KOPT-K1 (cell line): ENCODE measurements at regions not wholly inside any gene's neighbourhood (a gene's known extent, or its start where the extent isn't known, plus 50 kb on each side); places are given as distances from the start of the nearest gene placed in this dataset.
"Not testable (repeated sequence)": the region's sequence is repeated elsewhere in the genome, so short reads cannot be mapped to it uniquely, and the experiment has no call there.

Experiments used
- H3K27ac ChIP-seq: fragments of 200-600 bp; sonication (generic); 2 replicates; pipeline ENCODE4 v1.5.1; 2016; ENCODE audit warnings: antibody characterized with exemption, mild to moderate bottlenecking, low read depth, low read length; ENCODE audit not compliant: poor library complexity, severe bottlenecking
- H3K36me3 ChIP-seq: fragments of 200-600 bp; sonication (generic); 2 replicates; pipeline ENCODE4 v1.5.1; 2017; ENCODE audit warnings: antibody characterized with exemption, mild to moderate bottlenecking, low read length, moderate library complexity; ENCODE audit not compliant: insufficient read depth
- H3K9me3 ChIP-seq: fragments of 200-600 bp; sonication (generic); 2 replicates; pipeline ENCODE4 v1.5.1; 2017; ENCODE audit warnings: antibody characterized with exemption, low read length, mild to moderate bottlenecking; ENCODE audit not compliant: insufficient read depth, poor library complexity, severe bottlenecking

- not testable (repeated sequence) for H3K36me3 ChIP-seq, H3K9me3 ChIP-seq, H3K27ac ChIP-seq
These were observed 131.1 kb downstream of the SRGAP2 start for GRCh38 chr1:206334481-206334880.

- H3K9me3 ChIP-seq, H3K36me3 ChIP-seq, H3K27ac ChIP-seq: not testable (repeated sequence)
These were observed 131.8 kb downstream of the SRGAP2 start for GRCh38 chr1:206335162-206335561.

- not testable (repeated sequence) for H3K27ac ChIP-seq, H3K9me3 ChIP-seq, H3K36me3 ChIP-seq
These were observed 132.8 kb downstream of the SRGAP2 start for GRCh38 chr1:206335875-206336846.

GRCh38 chr1:206337024-206337423 lies 133.3 kb upstream of the IKBKE start:
- not testable (repeated sequence) for H3K36me3 ChIP-seq, H3K27ac ChIP-seq, H3K9me3 ChIP-seq

- H3K27ac ChIP-seq, H3K9me3 ChIP-seq, H3K36me3 ChIP-seq: not testable (repeated sequence)
These were observed 119.6 kb upstream of the IKBKE start for GRCh38 chr1:206350493-206351275.

GRCh38 chr1:206351276-206352052 lies 118.8 kb upstream of the IKBKE start:
- H3K9me3 ChIP-seq, H3K27ac ChIP-seq, H3K36me3 ChIP-seq: not testable (repeated sequence)

GRCh38 chr1:206356310-206356709 lies 114.0 kb upstream of the IKBKE start:
- H3K36me3 ChIP-seq, H3K9me3 ChIP-seq, H3K27ac ChIP-seq: not testable (repeated sequence)

- H3K36me3 ChIP-seq, H3K9me3 ChIP-seq, H3K27ac ChIP-seq: not testable (repeated sequence)
These were observed 112.3 kb upstream of the IKBKE start for GRCh38 chr1:206357962-206358361.

- not testable (repeated sequence) for H3K27ac ChIP-seq, H3K9me3 ChIP-seq, H3K36me3 ChIP-seq
These were observed 111.5 kb upstream of the IKBKE start for GRCh38 chr1:206358771-206359170.

- H3K27ac ChIP-seq, H3K36me3 ChIP-seq, H3K9me3 ChIP-seq: not testable (repeated sequence)
These were observed 110.9 kb upstream of the IKBKE start for GRCh38 chr1:206359377-206359776.

GRCh38 chr1:206361978-206362543 lies 108.2 kb upstream of the IKBKE start:
- H3K36me3 ChIP-seq, H3K9me3 ChIP-seq, H3K27ac ChIP-seq: not testable (repeated sequence)

- H3K27ac ChIP-seq, H3K36me3 ChIP-seq, H3K9me3 ChIP-seq: not testable (repeated sequence)
These were observed 107.3 kb upstream of the IKBKE start for GRCh38 chr1:206362994-206363393.

- H3K9me3 ChIP-seq, H3K36me3 ChIP-seq, H3K27ac ChIP-seq: not testable (repeated sequence)
These were observed 105.0 kb upstream of the IKBKE start for GRCh38 chr1:206365271-206365670.

- not testable (repeated sequence) for H3K36me3 ChIP-seq, H3K27ac ChIP-seq
These were observed 104.1 kb upstream of the IKBKE start for GRCh38 chr1:206366131-206366530.

GRCh38 chr1:206366772-206367171 lies 103.5 kb upstream of the IKBKE start:
- not testable (repeated sequence) for H3K36me3 ChIP-seq, H3K27ac ChIP-seq, H3K9me3 ChIP-seq

More at GRCh38 chr1:206366131-206366530, 104.1 kb upstream of the IKBKE start:
- not testable (repeated sequence) for H3K9me3 ChIP-seq
